Astrocyte of the hippocampus (primary cell): ENCODE measurements at regions not wholly inside any gene's neighbourhood (a gene's known extent, or its start where the extent isn't known, plus 50 kb on each side); places are given as distances from the start of the nearest gene placed in this dataset.

Experiments
- DNase-seq: peaks from one replicate; pipeline ENCODE4 v3.0.0; 2011; ENCODE audit warnings: low read depth, low spot score

- peak; percentile 5 for DNase-seq
Observed at GRCh38 chr16:65176603-65177002, 54.7 kb upstream of the CDH11 start.

GRCh38 chr16:65172356-65172755, 50.5 kb upstream of the CDH11 start:
- no peak for DNase-seq
